H1 (cell line): ENCODE measurements at regions not wholly inside any gene's neighbourhood (a gene's known extent, or its start where the extent isn't known, plus 50 kb on each side); places are given as distances from the start of the nearest gene placed in this dataset.

Experiments used
- CTCF ChIA-PET: fragments of 300-600 bp; sonication (Branson Sonifier 250); formaldehyde crosslinking; loops from one replicate; lab custom pipeline; 2021; ENCODE audit not compliant: partially characterized antibody; lab: Charles Lee
- POLR2A ChIA-PET: fragments of 300-600 bp; sonication (Branson Sonifier 250); formaldehyde crosslinking; loops from one replicate; lab custom pipeline; 2021; ENCODE audit warnings: inconsistent platforms; ENCODE audit not compliant: partially characterized antibody; lab: Charles Lee
- DNase-seq, 2 experiments: peaks; one replicate each; pipeline versions ENCODE4 v3.0.0 to v3.0.0-alpha.2; 2010 to 2022; ENCODE audit warnings: low spot score in 2 of 2, low read depth in 1 of 2, mixed read lengths in 1 of 2
- FAIRE-seq: peaks from 2 replicates; lab custom pipeline; 2011; peaks lifted over from hg19 to GRCh38; lab: Jason Lieb, UNC
- H2AFZ ChIP-seq: 2 replicates; pipeline ENCODE4 v1.8.1; 2012; ENCODE audit warnings: low read length, inconsistent platforms
- H2AK5ac ChIP-seq: 2 replicates; pipeline ENCODE4 v1.6.1; 2013; ENCODE audit warnings: low read depth, low read length
- H2BK120ac ChIP-seq: replicated peaks from 2 replicates; pipeline ENCODE3; 2013; ENCODE audit warnings: low read depth, low read length, inconsistent platforms
- H2BK12ac ChIP-seq: 2 replicates; pipeline ENCODE4 v1.6.1; 2013; ENCODE audit warnings: low read depth, low read length
- H2BK15ac ChIP-seq: 2 replicates; pipeline ENCODE4 v1.6.1; 2013; ENCODE audit warnings: low read length
- H2BK20ac ChIP-seq: 2 replicates; pipeline ENCODE4 v1.6.1; 2013; ENCODE audit warnings: low read length
- H2BK5ac ChIP-seq: 2 replicates; pipeline ENCODE4 v1.6.1; 2013; ENCODE audit warnings: low read depth, low read length
- H3K14ac ChIP-seq: 2 replicates; pipeline ENCODE4 v1.6.1; 2013; ENCODE audit warnings: inconsistent platforms; ENCODE audit not compliant: insufficient read length
- H3K18ac ChIP-seq: 2 replicates; pipeline ENCODE4 v1.6.1; 2013; ENCODE audit warnings: low read length; ENCODE audit errors: extremely low read depth
- H3K23ac ChIP-seq: 2 replicates; pipeline ENCODE4 v1.6.1; 2013; ENCODE audit warnings: inconsistent platforms; ENCODE audit not compliant: insufficient read length
- H3K23me2 ChIP-seq: 2 replicates; pipeline ENCODE4 v1.6.1; 2013; ENCODE audit warnings: low read depth, low read length
- H3K27ac ChIP-seq: 2 replicates; pipeline ENCODE4 v1.6.1; 2011; ENCODE audit warnings: low read depth, low read length, inconsistent platforms
- H3K27me3 ChIP-seq, 4 experiments: replicated peaks in 1 of 4; 1 replicate in 1 of 4; 2 replicates in 3 of 4; pipeline versions ENCODE4 v1.6.1 to v1.8.1; 2011 to 2013; ENCODE audit warnings: low read length in 3 of 4, mild to moderate bottlenecking in 3 of 4, inconsistent platforms in 2 of 4, mixed read lengths in 2 of 4, moderate library complexity in 1 of 4; ENCODE audit not compliant: control insufficient read depth in 3 of 4, insufficient read depth in 3 of 4; ENCODE audit errors: extremely low read depth in 1 of 4
- H3K36me3 ChIP-seq, 4 experiments: 2 replicates each; pipeline versions ENCODE4 v1.6.1 to v1.8.1; 2011 to 2013; ENCODE audit warnings: mild to moderate bottlenecking in 4 of 4, low read length in 3 of 4, moderate library complexity in 2 of 4, control low read depth in 1 of 4, inconsistent platforms in 1 of 4; ENCODE audit not compliant: insufficient read depth in 4 of 4, control insufficient read depth in 2 of 4
- H3K4ac ChIP-seq: replicated peaks from 2 replicates; pipeline ENCODE3; 2013; ENCODE audit warnings: low read length, low read depth, mixed read lengths, inconsistent platforms; ENCODE audit not compliant: insufficient read length
- H3K4me1 ChIP-seq, 4 experiments: replicated peaks in 1 of 4; 1 replicate in 1 of 4; 2 replicates in 3 of 4; pipeline versions ENCODE4 v1.6.1 to v1.8.1; 2011 to 2013; ENCODE audit warnings: low read length in 3 of 4, inconsistent platforms in 2 of 4, mixed read lengths in 1 of 4; ENCODE audit not compliant: insufficient read depth in 4 of 4, control insufficient read depth in 3 of 4
- H3K4me2 ChIP-seq, 2 experiments: 2 replicates each; pipeline versions ENCODE4 v1.6.1 to v1.8.1; 2011 to 2013; ENCODE audit warnings: low read depth in 2 of 2, low read length in 2 of 2, control low read depth in 1 of 2, inconsistent platforms in 1 of 2, mild to moderate bottlenecking in 1 of 2; ENCODE audit not compliant: insufficient read depth in 1 of 2
- H3K4me3 ChIP-seq, 4 experiments: fragments of 200-600, 300-600 bp in 1 of 4; sonication (generic), shearing (Covaris generic), sonication (Bioruptor Twin) in 1 of 4; 2 replicates each; pipeline versions ENCODE4 v1.5.1 to v1.8.1; 2011 to 2016; ENCODE audit warnings: low read length in 4 of 4, low read depth in 3 of 4, control low read depth in 2 of 4, inconsistent platforms in 2 of 4, mild to moderate bottlenecking in 2 of 4, mixed read lengths in 1 of 4, moderate library complexity in 1 of 4; ENCODE audit not compliant: insufficient read depth in 2 of 4; ENCODE audit errors: extremely low read depth in 1 of 4
- H3K56ac ChIP-seq: replicated peaks from 2 replicates; pipeline ENCODE3; 2013; ENCODE audit warnings: low read depth, mild to moderate bottlenecking, mixed read lengths, low read length, inconsistent platforms; ENCODE audit not compliant: insufficient read length
- H3K79me1 ChIP-seq: 2 replicates; pipeline ENCODE4 v1.6.1; 2013; ENCODE audit warnings: low read depth, low read length, control low read depth
- H3K79me2 ChIP-seq, 2 experiments: 2 replicates each; pipeline versions ENCODE4 v1.6.1 to v1.8.1; 2012 to 2013; ENCODE audit warnings: low read length in 2 of 2, mild to moderate bottlenecking in 2 of 2, inconsistent platforms in 1 of 2; ENCODE audit not compliant: insufficient read depth in 2 of 2, control insufficient read depth in 1 of 2
- H3K9ac ChIP-seq, 4 experiments: replicated peaks in 1 of 4; 1 replicate in 1 of 4; 2 replicates in 3 of 4; pipeline versions ENCODE4 v1.6.1 to v1.8.1; 2011 to 2013; ENCODE audit warnings: low read depth in 3 of 4, low read length in 3 of 4, control low read depth in 2 of 4, mild to moderate bottlenecking in 2 of 4, moderate library complexity in 2 of 4, inconsistent platforms in 1 of 4; ENCODE audit errors: extremely low read depth in 1 of 4
- H3K9me3 ChIP-seq, 2 experiments: 2 replicates each; pipeline versions ENCODE4 v1.6.1 to v1.8.1; 2012 to 2013; ENCODE audit warnings: mild to moderate bottlenecking in 2 of 2, moderate library complexity in 2 of 2, control low read depth in 1 of 2, inconsistent platforms in 1 of 2, low read depth in 1 of 2, low read length in 1 of 2, mixed read lengths in 1 of 2; ENCODE audit not compliant: insufficient read depth in 2 of 2
- H4K20me1 ChIP-seq, 2 experiments: replicated peaks in 1 of 2; 2 replicates each; pipeline versions ENCODE3 to v1.8.1; 2011 to 2013; ENCODE audit warnings: inconsistent platforms in 2 of 2, low read length in 2 of 2, mild to moderate bottlenecking in 1 of 2; ENCODE audit not compliant: insufficient read depth in 2 of 2, control insufficient read depth in 1 of 2
- H4K5ac ChIP-seq: 2 replicates; pipeline ENCODE4 v1.6.1; 2013; ENCODE audit warnings: low read length, low read depth, mixed read lengths, inconsistent platforms; ENCODE audit not compliant: insufficient read length
- H4K8ac ChIP-seq: 2 replicates; pipeline ENCODE4 v1.8.0; 2013; ENCODE audit warnings: mild to moderate bottlenecking, moderate library complexity, low read length, inconsistent platforms; ENCODE audit not compliant: insufficient read depth; ENCODE audit errors: extremely low read depth
- H4K91ac ChIP-seq: replicated peaks from 2 replicates; pipeline ENCODE3; 2013; ENCODE audit warnings: low read length, mixed read lengths, inconsistent platforms; ENCODE audit not compliant: insufficient read length
- CTCF ChIP-seq, 3 experiments: IDR thresholded peaks; 1 replicate in 2 of 3; 2 replicates in 1 of 3; pipeline versions ENCODE4 v1.5.1 to v1.6.1; 2011; ENCODE audit warnings: low read length in 3 of 3, mild to moderate bottlenecking in 3 of 3, inconsistent platforms in 2 of 3, low read depth in 1 of 3, moderate library complexity in 1 of 3; ENCODE audit not compliant: insufficient read depth in 1 of 3; ENCODE audit errors: control extremely low read depth in 1 of 3
- EGR1 ChIP-seq: IDR thresholded peaks from 2 replicates; pipeline ENCODE4 v1.6.1; 2011; ENCODE audit warnings: low read depth, low read length, borderline replicate concordance
- EP300 ChIP-seq, 2 experiments: IDR thresholded peaks; 1 replicate in 1 of 2; 2 replicates in 1 of 2; pipeline ENCODE4 v1.6.1; 2011 to 2012; ENCODE audit warnings: low read depth in 2 of 2, low read length in 2 of 2, mild to moderate bottlenecking in 2 of 2, borderline replicate concordance in 1 of 2, inconsistent platforms in 1 of 2, moderate library complexity in 1 of 2
- MAX ChIP-seq: IDR thresholded peaks from 2 replicates; pipeline ENCODE4 v1.6.1; 2012; ENCODE audit warnings: inconsistent platforms
- SRF ChIP-seq: IDR thresholded peaks from 2 replicates; pipeline ENCODE4 v1.6.1; 2011; ENCODE audit warnings: mild to moderate bottlenecking, low read depth, low read length, moderate library complexity
- WGBS, 2 experiments: shearing (Covaris generic) in 1 of 2; methylation state at CpG; one replicate each; pipeline versions ENCODE4 v1.1.6 to v1.1.7; 2013 to 2015; ENCODE audit warnings: low lambda C conversion rate in 2 of 2, mixed read lengths in 2 of 2, inconsistent platforms in 1 of 2, low coverage in 1 of 2, missing lambda C conversion rate in 1 of 2; ENCODE audit not compliant: insufficient replicate concordance in 2 of 2, insufficient coverage in 1 of 2, insufficient read length in 1 of 2; ENCODE audit errors: extremely low coverage in 1 of 2, missing lambda C conversion rate in 1 of 2; 5-methylcytosine and 5-hydroxymethylcytosine counted together

- TF ChIP-seq MAX, result no peak
- no peak for TF ChIP-seq CTCF (IDR thresholded peaks at IDR 0.05; ENCODE audit: control extremely low read depth in 1 of 3, insufficient read depth in 1 of 3, low read depth in 1 of 3, low read length in 3 of 3)
- no peak for TF ChIP-seq EGR1
- TF ChIP-seq SRF, result no peak
- no peak for TF ChIP-seq EP300 (IDR thresholded peaks at IDR 0.05; ENCODE audit: borderline replicate concordance in 1 of 2, low read depth in 2 of 2, low read length in 2 of 2)
- TF ChIP-seq, all 59 proteins: peak for 0
- FAIRE-seq, result no peak
- no peaks in the 10 kb centered on the region for H3K27me3 ChIP-seq
- H4K5ac ChIP-seq, result no peak overlapping the region
- no peak overlapping the region for H3K4me2 ChIP-seq
- H2BK20ac ChIP-seq, result no peak overlapping the region
- H2BK5ac ChIP-seq, result no peak overlapping the region
- no peak for DNase-seq
- H3K4me3 ChIP-seq, result no peak overlapping the region
- no peak overlapping the region for H3K56ac ChIP-seq
- peaks cover 0 to 5% (median 2%) of the 10 kb centered on the region in 4 experiments; a peak in 2 of 7 replicates for H3K4me1 ChIP-seq
- no peak overlapping the region for H3K14ac ChIP-seq
- no peak overlapping the region for H2BK120ac ChIP-seq
- H3K9me3 ChIP-seq, result 0 out of 4 replicates have a peak, but pooled peaks cover 0 to 2% of the 10 kb centered on the region in 2 experiments
- H3K27ac ChIP-seq, result no peak overlapping the region
- no peak overlapping the region for H3K4ac ChIP-seq
- POLR2A ChIA-PET, result no interaction called here
- no peak overlapping the region for H4K91ac ChIP-seq
- H3K18ac ChIP-seq, result no peak overlapping the region
- CTCF ChIA-PET, result no interaction called here
- H3K36me3 ChIP-seq, result no peaks in the 10 kb centered on the region
- H3K79me1 ChIP-seq, result no peaks in the 10 kb centered on the region; the same call in 1 of the 2 replicates
- no peak overlapping the region for H3K9ac ChIP-seq
- no peak overlapping the region for H4K8ac ChIP-seq
- WGBS, 2 experiments, result 81% methylated on average over 1 of the region's 1 CpG; no CpG with 5 or more reads in 1 of the 2 experiments
- H2AK5ac ChIP-seq, result no peak overlapping the region
- no peak overlapping the region for H2BK15ac ChIP-seq
- H2AFZ ChIP-seq, result no peak overlapping the region
- H3K23ac ChIP-seq, result no peak overlapping the region
- no peak overlapping the region for H2BK12ac ChIP-seq
- no peaks in the 10 kb centered on the region for H3K79me2 ChIP-seq
- H3K23me2 ChIP-seq, result no peaks in the 10 kb centered on the region
- H4K20me1 ChIP-seq, result no peaks in the 10 kb centered on the region
Measured at GRCh38 chr5:86737579-86737978, 119.8 kb downstream of the COX7C start.
